Smooth muscle cell (in vitro differentiated cells): ENCODE measurements at regions not wholly inside any gene's neighbourhood (a gene's known extent, or its start where the extent isn't known, plus 50 kb on each side); places are given as distances from the start of the nearest gene placed in this dataset.

Source experiments
- DNase-seq: peaks from one replicate; lab custom pipeline; 2025; ENCODE audit not compliant: unreplicated experiment; lab: John Stamatoyannopoulos, UW
- H2AFZ ChIP-seq: fragments of 200-600 bp; sonication (generic); 2 replicates; pipeline ENCODE4 v1.6.0; 2016; ENCODE audit warnings: antibody characterized with exemption, low read depth, mild to moderate bottlenecking
- H3F3A ChIP-seq: fragments of 200-600 bp; sonication (generic); 2 replicates; pipeline ENCODE4 v1.6.0; 2017; ENCODE audit warnings: antibody characterized with exemption, low read depth
- H3K27ac ChIP-seq: fragments of 200-600 bp; sonication (generic); 2 replicates; pipeline ENCODE4 v1.5.1; 2016; ENCODE audit warnings: low read depth, mild to moderate bottlenecking
- H3K27me3 ChIP-seq: fragments of 200-600 bp; sonication (generic); 2 replicates; pipeline ENCODE4 v1.6.1; 2016; ENCODE audit warnings: low read depth, mild to moderate bottlenecking
- H3K36me3 ChIP-seq: fragments of 200-600 bp; sonication (generic); 2 replicates; pipeline ENCODE4 v1.5.1; 2016; ENCODE audit warnings: low read depth
- H3K4me1 ChIP-seq: fragments of 200-600 bp; sonication (generic); 2 replicates; pipeline ENCODE4 v1.5.1; 2016; ENCODE audit warnings: low read depth
- H3K4me2 ChIP-seq: fragments of 200-600 bp; sonication (generic); 2 replicates; pipeline ENCODE4 v1.6.0; 2016; ENCODE audit warnings: mild to moderate bottlenecking
- H3K4me3 ChIP-seq: fragments of 200-600 bp; sonication (generic); 2 replicates; pipeline ENCODE4 v1.5.1; 2016; ENCODE audit warnings: mild to moderate bottlenecking
- H3K79me2 ChIP-seq: fragments of 200-600 bp; sonication (generic); 2 replicates; pipeline ENCODE4 v1.6.0; 2016; ENCODE audit warnings: low read depth, mild to moderate bottlenecking
- H3K9ac ChIP-seq: fragments of 200-600 bp; sonication (generic); 2 replicates; pipeline ENCODE4 v1.6.0; 2016; ENCODE audit warnings: low read depth
- H3K9me3 ChIP-seq: fragments of 200-600 bp; sonication (generic); replicated peaks from 2 replicates; pipeline ENCODE4 v1.5.1; 2016; ENCODE audit warnings: low read depth
- H4K20me1 ChIP-seq: fragments of 200-600 bp; sonication (generic); 2 replicates; pipeline ENCODE4 v1.6.0; 2016; ENCODE audit warnings: low read depth
- CTCF ChIP-seq: fragments of 200-600 bp; sonication (generic); IDR thresholded peaks from 2 replicates; pipeline ENCODE4 v1.5.1; 2017; ENCODE audit warnings: borderline replicate concordance, mild to moderate bottlenecking, antibody characterized with exemption; ENCODE audit not compliant: insufficient read depth, poor library complexity, severe bottlenecking
- WGBS: methylation state at CpG from one replicate; pipeline ENCODE4 v1.1.7; 2016; ENCODE audit warnings: low lambda C conversion rate; 5-methylcytosine and 5-hydroxymethylcytosine counted together

GRCh38 chr14:79971330-79971729 lies 240.0 kb downstream of the DIO2 start:
- Histone ChIP-seq H3K79me2 (no peaks in the 10 kb centered on the region), H3K9ac (peak overlapping the region; percentile 16), H3K4me1 (no peaks in the 10 kb centered on the region), H3K9me3 (no peaks in the 10 kb centered on the region), H2AFZ (no peak overlapping the region), H3K4me3 (no peak overlapping the region), H3K36me3 (no peaks in the 10 kb centered on the region), H3K27me3 (no peaks in the 10 kb centered on the region), H3K4me2 (peak overlapping the region; percentile 28), H4K20me1 (no peaks in the 10 kb centered on the region), H3K27ac (peak overlapping the region; percentile 83), H3F3A (no peaks in the 10 kb centered on the region)
- no peak for TF ChIP-seq CTCF
- no peak for DNase-seq
- 16% methylated on average over 2 of the region's 2 CpGs for WGBS

- Histone ChIP-seq H3K9ac (peak overlapping the region; percentile 59), H3K4me3 (no peak overlapping the region), H3K79me2 (no peaks in the 10 kb centered on the region), H2AFZ (no peak overlapping the region), H3K4me1 (no peaks in the 10 kb centered on the region), H3K4me2 (peak overlapping the region; percentile 53), H3K27ac (peak overlapping the region; percentile 90), H3K36me3 (no peaks in the 10 kb centered on the region), H3K9me3 (no peaks in the 10 kb centered on the region), H4K20me1 (no peaks in the 10 kb centered on the region), H3F3A (no peaks in the 10 kb centered on the region), H3K27me3 (no peaks in the 10 kb centered on the region)
- DNase-seq, result no peak
- WGBS, result 42% methylated on average over 2 of the region's 2 CpGs
- TF ChIP-seq CTCF, result no peak
Measured at GRCh38 chr14:79967453-79967852, 243.9 kb downstream of the DIO2 start.

DNA sequence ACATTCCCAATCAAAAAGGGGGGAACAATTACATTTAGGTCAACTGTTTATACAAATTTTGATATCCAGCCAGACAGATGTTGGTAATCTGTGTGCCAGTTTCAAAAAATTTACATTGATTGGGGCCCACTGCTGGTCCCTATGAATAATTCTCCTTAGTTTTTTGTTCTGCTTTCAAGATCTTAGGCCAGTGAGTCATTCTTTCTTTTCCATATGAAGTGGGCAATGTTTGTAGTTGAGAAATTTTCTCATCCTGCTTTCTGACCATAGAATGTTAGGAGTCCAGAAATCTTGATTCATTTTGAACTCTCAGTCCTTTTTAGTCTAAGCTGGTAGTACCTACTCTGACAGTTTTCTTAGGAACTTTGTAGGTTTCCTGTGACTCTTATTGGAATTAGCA lies 244.3 kb downstream of the DIO2 start:
- no peak for DNase-seq
- Histone ChIP-seq H3K9ac (peak overlapping the region; percentile 59), H3K4me1 (no peaks in the 10 kb centered on the region), H4K20me1 (no peaks in the 10 kb centered on the region), H3K27ac (peak overlapping the region; percentile 90), H3K9me3 (no peaks in the 10 kb centered on the region), H2AFZ (no peak overlapping the region), H3K27me3 (no peaks in the 10 kb centered on the region), H3F3A (no peaks in the 10 kb centered on the region), H3K4me2 (peak overlapping the region; percentile 53), H3K4me3 (no peak overlapping the region), H3K36me3 (no peaks in the 10 kb centered on the region), H3K79me2 (no peaks in the 10 kb centered on the region)
- no peak for TF ChIP-seq CTCF

DNA sequence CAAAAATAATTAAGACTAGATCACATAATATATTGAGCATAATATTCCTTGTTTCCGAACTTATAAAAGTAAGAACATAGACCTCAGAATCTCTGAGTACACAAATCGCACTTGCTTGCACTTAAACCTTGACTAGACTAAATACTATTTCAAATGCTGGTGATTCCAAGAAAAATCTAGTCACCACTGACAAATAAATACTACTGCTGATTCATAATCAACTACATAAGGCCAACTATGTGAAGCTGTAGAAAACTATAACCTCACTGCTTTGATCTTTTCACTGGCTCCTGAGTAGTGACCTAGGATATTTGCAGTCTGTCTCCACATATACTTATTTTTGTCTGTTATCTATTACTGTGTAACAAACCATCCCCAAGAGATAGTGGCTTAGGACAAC lies 245.4 kb downstream of the DIO2 start:
- WGBS, result 67% methylated on average over 2 of the region's 2 CpGs
- TF ChIP-seq CTCF, result no peak
- Histone ChIP-seq H3K4me3 (no peak overlapping the region), H3K79me2 (no peaks in the 10 kb centered on the region), H4K20me1 (no peaks in the 10 kb centered on the region), H2AFZ (no peak overlapping the region), H3F3A (no peaks in the 10 kb centered on the region), H3K27ac (peak overlapping the region; percentile 90), H3K36me3 (no peaks in the 10 kb centered on the region), H3K27me3 (no peaks in the 10 kb centered on the region), H3K4me2 (no peak overlapping the region), H3K4me1 (no peaks in the 10 kb centered on the region), H3K9me3 (no peaks in the 10 kb centered on the region), H3K9ac (no peak overlapping the region)
- DNase-seq, result no peak
